ENCODE measurements at regions not wholly inside any gene's neighbourhood (a gene's known extent, or its start where the extent isn't known, plus 50 kb on each side); places are given as distances from the start of the nearest gene placed in this dataset.
"Not testable (repeated sequence)": the region's sequence is repeated elsewhere in the genome, so short reads cannot be mapped to it uniquely, and the experiment has no call there.

DNA sequence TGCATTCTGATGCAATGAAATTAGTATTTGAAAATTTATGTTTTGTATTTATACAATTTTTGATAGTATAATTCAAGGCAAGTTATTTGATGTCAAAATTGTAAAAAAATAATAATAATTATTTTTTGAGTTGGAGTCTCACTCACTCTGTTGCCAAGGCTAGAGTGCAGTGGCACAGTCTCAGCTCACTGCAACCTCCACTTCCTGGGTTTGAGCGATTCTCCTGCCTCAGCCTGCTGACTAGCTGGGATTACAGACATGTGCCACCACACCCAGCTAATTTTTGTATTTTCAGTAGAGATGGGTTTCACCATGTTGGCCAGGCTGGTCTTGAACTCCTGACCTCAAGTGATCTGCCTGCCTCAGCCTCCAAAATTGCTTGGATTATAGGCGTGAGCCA, 342.4 kb upstream of the ARPP21 start:
- not testable (repeated sequence) for TF ChIP-seq POLR2AphosphoS5, POLR2A, POU2F2, SPI1, TAF1 (IDR thresholded peaks at IDR 0.05; ENCODE audit: low read depth, low read length)
